Upper lobe of right lung (tissue), 1 donor: ENCODE measurements at regions not wholly inside any gene's neighbourhood (a gene's known extent, or its start where the extent isn't known, plus 50 kb on each side); places are given as distances from the start of the nearest gene placed in this dataset.
"Not testable (repeated sequence)": the region's sequence is repeated elsewhere in the genome, so short reads cannot be mapped to it uniquely, and the experiment has no call there.

Source experiments
- ATAC-seq: fragments of 200-7000 bp; cut with Tn5 transposase; one replicate; pipeline ENCODE4 v1.9.1; 2020; ENCODE audit warnings: mild to moderate bottlenecking, moderate library complexity
- DNase-seq: peaks from one replicate; pipeline ENCODE4 v3.0.0-alpha.2; 2020
- H3K27ac ChIP-seq: fragments of 200-600 bp; one replicate; pipeline ENCODE4 v1.8.0; 2022
- H3K27me3 ChIP-seq: fragments of 200-600 bp; one replicate; pipeline ENCODE4 v1.8.0; 2022; ENCODE audit warnings: mild to moderate bottlenecking
- H3K36me3 ChIP-seq: fragments of 200-600 bp; one replicate; pipeline ENCODE4 v1.8.0; 2022
- H3K4me1 ChIP-seq: fragments of 200-600 bp; one replicate; pipeline ENCODE4 v1.8.0; 2022
- H3K4me3 ChIP-seq: fragments of 200-600 bp; one replicate; pipeline ENCODE4 v1.8.0; 2022; ENCODE audit warnings: mild to moderate bottlenecking
- H3K9me3 ChIP-seq: fragments of 200-600 bp; one replicate; pipeline ENCODE4 v1.8.0; 2022
- CTCF ChIP-seq: fragments of 200-600 bp; IDR thresholded peaks from one replicate; pipeline ENCODE4 v1.8.0; 2022; ENCODE audit warnings: antibody characterized with exemption
- intact Hi-C: fragments of 100-400 bp; cut with DNase I; formaldehyde crosslinking; loops from one replicate; pipeline ENCODE4 v1.11.0; 2022
- donor health status: DM: no; HTN: yes; CAD: no; lungs with severe emphysema.

GRCh38 chrX:468979-469378 is 82.3 kb upstream of the PPP2R3B start:
- no peaks in the 10 kb centered on the region for H3K4me1 ChIP-seq
- no peaks in the 10 kb centered on the region for H3K27me3 ChIP-seq
- TF ChIP-seq CTCF = no peak
- H3K4me3 ChIP-seq = no peak overlapping the region
- no peaks in the 10 kb centered on the region for H3K36me3 ChIP-seq
- H3K9me3 ChIP-seq = no peaks in the 10 kb centered on the region
- DNase-seq (no peak), ATAC-seq (no peak)
- no peak overlapping the region for H3K27ac ChIP-seq
- intact Hi-C loops = no loop called here

GRCh38 chrX:470686-471085 is 84.0 kb upstream of the PPP2R3B start:
- no peak overlapping the region for H3K27ac ChIP-seq

GRCh38 chrX:471281-471680 is 84.6 kb upstream of the PPP2R3B start:
- no peak overlapping the region for H3K27ac ChIP-seq
- no peaks in the 10 kb centered on the region for H3K9me3 ChIP-seq
- H3K27me3 ChIP-seq = no peaks in the 10 kb centered on the region
- ATAC-seq (no peak), DNase-seq (no peak)
- H3K4me3 ChIP-seq = no peak overlapping the region
- intact Hi-C loops = no loop called here
- no peaks in the 10 kb centered on the region for H3K4me1 ChIP-seq
- no peaks in the 10 kb centered on the region for H3K36me3 ChIP-seq
- TF ChIP-seq CTCF = no peak

More at GRCh38 chrX:470686-471085, 84.0 kb upstream of the PPP2R3B start:
- Histone ChIP-seq H3K27me3 (no peaks in the 10 kb centered on the region), H3K9me3 (no peaks in the 10 kb centered on the region), H3K36me3 (no peaks in the 10 kb centered on the region), H3K4me3 (no peak overlapping the region), H3K4me1 (no peaks in the 10 kb centered on the region)
- no peak for TF ChIP-seq CTCF
- intact Hi-C loops = no loop called here
- DNase-seq = no peak
- no peak for ATAC-seq

- intact Hi-C loops, H3K4me1 ChIP-seq, H3K9me3 ChIP-seq, ATAC-seq, H3K27me3 ChIP-seq, DNase-seq, H3K36me3 ChIP-seq, H3K27ac ChIP-seq, H3K4me3 ChIP-seq: not testable (repeated sequence)
Measured at GRCh38 chrX:472275-472674, 85.6 kb upstream of the PPP2R3B start.

GRCh38 chrX:475926-476723 is 89.4 kb upstream of the PPP2R3B start:
- Histone ChIP-seq H3K27me3 (no peaks in the 10 kb centered on the region), H3K36me3 (no peaks in the 10 kb centered on the region), H3K4me1 (no peaks in the 10 kb centered on the region), H3K9me3 (no peaks in the 10 kb centered on the region), H3K27ac (no peak overlapping the region), H3K4me3 (no peak overlapping the region)
- DNase-seq (no peak), ATAC-seq (no peak)
- TF ChIP-seq CTCF = no peak
- intact Hi-C loops = no loop called here

- Histone ChIP-seq H3K36me3 (no peaks in the 10 kb centered on the region), H3K27me3 (no peaks in the 10 kb centered on the region), H3K4me3 (no peak overlapping the region), H3K9me3 (no peaks in the 10 kb centered on the region), H3K4me1 (no peaks in the 10 kb centered on the region), H3K27ac (no peak overlapping the region)
- no peak for TF ChIP-seq CTCF
- DNase-seq = no peak
- no peak for ATAC-seq
- intact Hi-C loops = no loop called here
Measured at GRCh38 chrX:476724-477075, 90.0 kb upstream of the PPP2R3B start.
